Right renal cortex interstitium (tissue), 3 donors: ENCODE measurements at regions not wholly inside any gene's neighbourhood (a gene's known extent, or its start where the extent isn't known, plus 50 kb on each side); places are given as distances from the start of the nearest gene placed in this dataset.
"Not testable (repeated sequence)": the region's sequence is repeated elsewhere in the genome, so short reads cannot be mapped to it uniquely, and the experiment has no call there.

Experiments
- DNase-seq, 3 donors: peaks; one replicate each; pipeline ENCODE4 v3.0.0-alpha.2; 2013; ENCODE audit warnings: low read depth in 3 of 3, low spot score in 2 of 3

DNA sequence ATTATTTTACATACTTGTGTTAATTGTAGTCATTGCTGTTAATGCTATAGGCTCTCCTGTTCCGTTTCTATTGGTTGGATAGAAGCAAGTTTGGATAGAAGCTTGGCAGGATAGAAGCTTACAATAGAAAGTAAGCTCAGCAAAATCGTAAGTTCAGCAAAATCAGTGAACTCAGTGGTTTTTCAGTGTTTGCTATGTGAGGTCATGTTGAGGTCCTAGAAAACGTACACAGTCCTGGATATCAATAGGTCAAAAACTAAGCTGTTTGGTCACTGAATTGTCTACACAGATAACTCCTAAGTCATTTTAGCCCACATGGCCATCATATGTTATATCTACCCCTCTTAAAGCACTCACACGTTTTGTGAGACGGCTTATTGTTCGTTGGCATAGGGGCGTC lies 299.4 kb downstream of the MAN2A1 start:
- no peak for DNase-seq

DNA sequence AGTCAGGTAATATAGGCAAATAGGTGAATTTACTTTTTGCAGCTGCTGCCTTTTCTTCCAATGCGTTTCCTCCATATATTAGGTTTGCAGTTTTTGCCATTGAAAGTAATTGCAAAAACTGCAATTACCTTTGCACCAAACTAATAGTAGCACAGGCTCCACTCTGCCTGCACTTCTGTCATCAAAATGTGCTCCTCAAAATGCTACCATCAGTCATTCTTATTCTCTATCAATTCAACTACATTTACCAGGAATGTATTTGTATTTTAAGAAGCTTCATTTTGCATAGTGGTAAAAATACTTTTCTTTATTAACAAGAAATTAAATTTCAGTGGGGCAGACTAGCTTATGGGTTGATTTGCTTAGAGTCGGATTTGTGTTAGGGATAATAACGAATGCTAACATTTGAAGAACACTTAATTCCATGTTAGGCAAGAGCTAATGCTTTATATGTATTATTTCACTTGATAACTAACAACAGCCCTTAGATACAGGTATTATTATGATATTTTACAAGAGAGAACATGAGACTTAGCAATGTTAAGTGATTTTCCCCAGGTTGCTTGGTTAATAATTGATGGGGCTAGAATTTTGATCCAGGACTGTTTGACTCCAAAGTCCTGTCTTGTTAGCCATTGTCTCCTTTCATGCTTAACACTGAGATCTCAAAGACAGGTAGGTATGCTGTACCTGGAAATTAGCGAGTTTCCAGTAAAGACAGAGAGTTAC lies 300.4 kb downstream of the MAN2A1 start:
- no peak for DNase-seq

DNA sequence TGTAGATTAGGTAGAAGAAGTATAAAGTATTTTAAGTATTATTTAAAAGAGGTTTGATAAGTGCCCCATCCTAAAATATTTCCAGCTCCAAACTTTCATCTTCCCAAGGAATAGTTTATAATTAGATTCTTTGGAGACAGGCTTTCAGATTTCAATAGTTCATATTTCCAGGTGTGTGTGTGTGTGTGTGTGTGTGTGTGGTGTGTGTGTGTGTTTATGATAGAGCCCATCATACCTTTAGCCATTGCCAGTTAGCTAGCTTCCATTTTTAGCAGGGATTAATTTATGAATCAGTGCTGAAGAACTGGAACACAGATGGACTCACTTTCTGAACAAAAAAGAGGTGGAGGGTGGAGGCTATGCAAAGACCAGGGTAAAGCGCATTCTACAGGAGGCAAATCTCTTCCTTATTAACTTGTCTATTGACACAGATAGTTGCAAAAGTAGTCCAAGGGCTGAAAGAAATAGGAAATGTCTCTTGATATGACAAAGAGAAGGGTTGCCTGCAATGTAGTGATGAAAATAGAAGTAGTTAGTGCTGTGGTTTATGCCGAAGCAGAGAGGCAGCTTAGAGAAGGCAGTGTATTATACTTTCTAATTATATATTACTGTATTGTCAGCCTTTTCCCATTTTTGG lies 301.1 kb downstream of the MAN2A1 start:
- no peak for DNase-seq

DNA sequence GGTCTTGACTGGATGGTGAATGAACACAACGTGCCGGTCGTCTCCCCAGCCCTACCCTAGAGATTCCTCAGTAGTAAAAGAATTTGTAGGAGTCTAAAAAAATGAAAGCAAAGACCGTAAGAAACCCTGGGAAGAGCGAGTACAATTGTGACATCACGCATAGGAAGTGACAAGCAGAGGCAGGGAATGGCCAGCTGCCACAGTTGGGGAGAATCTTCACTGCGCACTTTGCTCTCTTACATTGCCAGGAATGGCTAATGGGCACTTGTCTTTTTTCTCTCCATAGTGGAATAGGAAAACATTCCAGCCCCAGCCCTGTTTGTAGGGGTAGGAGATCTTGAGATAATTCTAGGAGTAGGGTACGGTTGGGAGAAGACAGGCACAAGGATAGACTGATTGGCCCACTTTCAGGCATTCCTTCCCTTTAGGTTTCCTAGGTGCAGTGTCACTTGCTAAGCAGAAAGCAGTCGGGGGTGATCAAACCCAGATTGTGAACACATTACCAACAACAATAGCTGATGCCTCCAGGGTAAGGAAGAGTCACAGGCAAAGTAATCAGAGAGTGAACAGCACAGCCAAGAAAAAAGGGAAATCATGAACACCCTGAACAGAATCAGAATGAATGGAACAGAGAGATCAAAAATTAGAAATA lies 302.7 kb downstream of the MAN2A1 start:
- no peak for DNase-seq

DNA sequence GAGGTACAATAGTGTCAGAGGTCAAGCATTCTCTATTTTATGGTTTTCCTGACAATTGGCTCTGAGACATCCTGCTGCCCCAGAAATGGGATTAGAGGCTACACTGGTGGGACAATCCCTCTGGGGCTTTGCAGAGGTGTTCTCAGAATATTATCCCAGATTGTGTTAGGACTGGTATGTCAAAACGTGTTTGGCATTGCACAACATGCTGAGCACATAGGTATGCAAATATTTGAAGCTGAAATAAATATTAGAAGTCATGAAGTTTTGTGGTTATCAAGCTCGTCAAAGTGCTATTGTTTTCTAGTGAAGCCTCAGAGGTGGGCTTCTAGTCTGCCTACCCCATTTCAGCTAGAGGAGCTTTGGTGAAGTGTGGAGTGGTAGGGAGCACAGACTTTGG lies 304.4 kb downstream of the MAN2A1 start:
- no peak for DNase-seq

DNA sequence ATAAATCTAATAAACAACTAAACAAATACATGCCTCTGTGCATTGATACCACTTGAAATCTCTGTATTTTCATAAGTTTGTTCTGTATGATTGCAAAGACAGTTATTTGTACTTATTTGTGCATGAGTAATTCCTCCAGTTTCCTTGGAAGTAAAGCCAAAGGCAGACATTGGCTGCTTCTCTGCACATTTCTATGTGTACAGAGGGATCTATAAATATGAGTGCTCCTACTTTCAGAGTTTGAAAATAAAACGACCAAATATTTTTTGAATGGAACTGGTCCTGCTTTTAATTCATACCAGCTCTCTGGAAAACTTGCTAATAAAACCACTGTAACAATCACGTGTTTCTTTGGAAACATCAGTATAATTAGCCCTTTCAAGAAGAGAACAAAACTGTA lies 306.5 kb downstream of the MAN2A1 start:
- no peak for DNase-seq

DNA sequence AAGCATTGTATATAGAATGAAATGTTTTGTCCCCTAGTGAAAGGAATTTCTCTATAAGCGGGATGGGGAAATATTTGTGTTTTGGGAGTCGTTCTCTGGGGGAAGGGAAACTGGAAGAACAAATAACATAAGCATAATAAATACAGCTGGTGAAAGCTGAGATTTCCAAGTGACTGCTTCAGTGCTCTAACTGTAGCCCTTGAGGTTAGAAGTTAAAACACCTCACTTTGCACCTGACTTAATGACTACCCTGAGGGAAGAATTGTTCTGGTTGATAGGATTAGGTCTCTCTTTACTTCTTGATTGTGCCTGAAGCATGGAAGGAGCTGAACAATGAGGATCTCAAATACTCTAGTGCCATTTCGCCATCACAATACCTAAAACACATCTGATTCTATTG lies 307.4 kb downstream of the MAN2A1 start:
- DNase-seq: peak in 1 of 3 donors; percentile 23

DNA sequence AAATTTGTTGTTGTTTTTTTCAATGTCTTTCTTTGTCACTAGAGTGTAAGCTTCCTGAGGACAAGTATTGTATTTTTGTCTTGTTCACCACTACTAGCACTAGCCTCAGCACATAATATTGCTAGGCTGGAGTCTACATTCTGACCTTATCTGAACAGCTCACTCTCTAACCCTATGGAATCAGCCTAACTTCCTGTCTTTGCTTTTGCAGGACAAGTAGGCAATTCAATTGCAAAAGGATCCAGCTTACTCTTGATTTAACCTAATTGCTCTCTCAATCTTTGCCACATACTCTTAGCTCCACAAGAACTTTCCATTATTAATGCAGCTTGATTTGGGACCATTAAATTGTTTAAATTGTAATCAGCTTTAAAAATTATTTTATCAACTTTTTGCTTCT lies 308.5 kb downstream of the MAN2A1 start:
- DNase-seq: no peak

DNA sequence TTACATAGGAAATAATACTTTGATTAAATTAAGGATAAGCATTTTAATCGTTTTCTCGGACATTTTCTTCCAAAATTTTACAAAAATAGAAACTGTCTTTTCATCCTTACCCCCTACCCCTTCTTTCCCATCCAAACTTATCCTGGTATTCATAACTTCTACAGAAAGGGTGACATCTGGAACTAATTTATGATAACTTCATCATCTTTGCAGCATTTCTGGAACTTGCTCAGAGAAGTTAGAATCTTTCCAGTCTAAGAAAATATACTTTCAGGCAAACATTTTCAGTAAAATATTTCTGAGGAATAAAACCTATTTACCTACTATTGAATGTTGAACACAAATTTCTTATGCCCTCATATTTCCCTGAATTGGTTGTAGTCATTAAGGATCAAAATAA lies 309.0 kb downstream of the MAN2A1 start:
- no peak for DNase-seq

DNA sequence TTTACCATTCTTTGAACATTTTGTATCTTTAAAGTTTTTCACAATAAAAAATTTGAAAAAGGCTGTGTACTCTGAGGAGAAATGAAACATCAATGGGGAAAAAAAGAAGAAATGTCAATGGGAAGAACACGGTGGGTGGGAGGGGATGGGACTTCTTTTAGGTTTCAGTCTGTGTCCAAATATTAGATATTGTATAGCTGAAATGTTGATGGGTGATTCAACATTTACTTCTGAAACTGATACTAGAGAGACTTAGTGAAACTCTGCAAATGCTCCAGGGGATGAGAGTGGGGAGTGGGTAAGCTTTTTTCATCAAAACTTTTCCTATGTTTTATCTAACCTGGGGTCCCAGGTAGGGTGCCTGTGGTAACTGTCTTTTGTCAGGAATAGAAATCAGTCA lies 311.9 kb downstream of the MAN2A1 start:
- DNase-seq: no peak

DNA sequence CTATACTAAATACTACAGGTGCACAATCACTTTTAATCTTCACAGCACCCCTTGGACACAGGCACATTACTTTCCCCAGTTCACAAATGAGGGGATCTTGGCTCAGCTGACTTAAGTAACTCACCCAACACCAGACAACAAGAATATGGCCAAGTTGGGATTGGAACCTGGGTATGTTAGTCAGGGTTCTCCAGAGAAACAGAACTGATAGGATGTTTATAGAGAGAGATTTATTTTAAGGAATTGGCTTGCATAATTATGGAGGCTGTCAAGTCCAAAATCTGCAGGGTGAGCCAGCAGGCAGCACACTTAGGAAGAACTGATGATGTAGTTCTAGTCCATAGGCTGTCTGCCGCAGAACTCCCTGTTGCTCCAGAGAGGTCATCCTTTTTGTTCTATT lies 312.9 kb downstream of the MAN2A1 start:
- DNase-seq: no peak

DNA sequence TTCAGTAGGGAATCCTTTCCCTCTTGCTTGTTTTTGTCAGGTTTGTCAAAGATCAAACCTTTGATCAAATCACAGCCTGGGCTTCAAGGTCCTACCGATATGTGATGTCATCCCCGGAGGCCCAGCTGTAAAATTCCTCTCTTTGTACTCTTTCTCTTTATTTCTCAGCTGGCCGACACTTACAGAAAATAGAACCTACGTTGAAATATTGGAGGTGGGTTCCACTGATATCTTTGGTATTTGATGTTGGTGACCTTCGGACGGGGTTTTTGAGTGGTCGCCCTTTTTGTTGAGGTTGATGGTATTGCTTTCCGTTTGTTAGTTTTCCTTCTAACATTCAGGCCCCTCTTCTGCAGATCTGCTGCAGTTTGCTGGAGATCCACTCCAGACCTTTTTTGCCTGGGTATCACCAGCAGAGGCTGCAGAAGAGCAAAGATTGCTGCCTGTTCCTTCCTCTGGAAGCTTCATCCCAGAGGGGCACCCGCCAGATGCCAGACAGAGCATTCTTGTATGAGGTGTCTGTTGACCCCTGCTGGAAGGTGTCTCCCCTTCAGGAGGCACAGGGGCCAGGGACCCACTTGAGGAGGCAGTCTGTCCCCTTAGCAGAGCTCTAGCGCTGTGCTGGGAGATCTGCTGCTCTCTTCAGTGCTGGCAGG lies 316.3 kb downstream of the MAN2A1 start:
- not testable (repeated sequence) for DNase-seq

DNA sequence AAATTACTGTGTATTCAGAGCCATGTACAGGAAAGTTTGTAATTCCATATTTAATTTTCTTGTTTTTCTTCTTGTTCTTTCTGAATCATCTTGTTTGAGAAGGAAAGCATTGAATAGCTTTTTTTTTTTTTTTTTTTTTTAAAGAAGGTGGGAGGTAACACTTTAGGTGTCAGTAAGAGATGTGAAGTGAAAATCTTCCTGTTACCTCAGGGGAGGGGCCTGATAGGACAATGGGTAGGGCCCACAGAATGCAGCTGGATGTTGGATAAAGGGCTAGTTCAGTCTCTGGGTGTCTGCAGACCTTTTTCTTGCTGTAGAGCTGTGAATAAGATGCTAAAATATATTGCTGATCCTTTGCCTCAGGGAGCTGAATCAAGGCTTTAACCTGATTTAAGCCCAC lies 317.4 kb downstream of the MAN2A1 start:
- no peak for DNase-seq

DNA sequence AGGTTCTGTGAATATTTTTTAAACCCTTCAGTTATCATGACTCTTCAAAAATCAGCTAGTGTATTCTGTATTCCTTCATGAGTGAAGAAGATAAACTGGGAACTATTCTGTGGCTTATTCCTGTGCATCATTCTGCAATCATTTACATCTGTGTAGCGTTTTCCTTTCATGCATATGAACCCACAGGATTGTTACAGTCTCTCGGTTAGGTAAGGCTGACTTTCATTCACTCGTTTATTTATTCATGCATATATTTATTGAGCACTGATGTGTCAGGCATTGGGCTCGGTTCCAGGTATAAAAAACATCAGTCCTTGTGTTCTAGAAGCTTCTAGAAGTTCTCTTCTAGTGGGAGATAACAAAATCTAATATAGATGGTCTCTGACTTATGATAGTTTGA lies 318.4 kb downstream of the MAN2A1 start:
- DNase-seq: no peak

DNA sequence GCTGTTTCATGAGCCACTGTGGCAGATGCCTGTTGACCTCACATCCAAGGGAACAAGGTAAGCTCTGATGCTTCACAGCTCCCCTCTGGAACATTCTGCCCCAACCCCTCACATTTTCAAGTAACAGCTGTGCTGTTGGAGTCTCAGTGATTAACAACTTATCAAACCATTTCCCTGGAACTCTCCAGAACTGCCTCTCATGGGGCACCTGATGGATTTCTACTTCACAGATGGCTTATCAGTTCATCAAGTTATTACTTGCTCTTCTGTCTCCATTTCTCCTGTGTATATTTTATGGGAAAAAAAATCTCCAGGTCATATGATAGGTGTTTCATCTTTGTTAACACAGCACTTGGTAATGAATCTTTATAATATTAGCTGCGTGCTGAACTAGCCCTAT lies 322.4 kb downstream of the MAN2A1 start:
- DNase-seq: no peak

DNA sequence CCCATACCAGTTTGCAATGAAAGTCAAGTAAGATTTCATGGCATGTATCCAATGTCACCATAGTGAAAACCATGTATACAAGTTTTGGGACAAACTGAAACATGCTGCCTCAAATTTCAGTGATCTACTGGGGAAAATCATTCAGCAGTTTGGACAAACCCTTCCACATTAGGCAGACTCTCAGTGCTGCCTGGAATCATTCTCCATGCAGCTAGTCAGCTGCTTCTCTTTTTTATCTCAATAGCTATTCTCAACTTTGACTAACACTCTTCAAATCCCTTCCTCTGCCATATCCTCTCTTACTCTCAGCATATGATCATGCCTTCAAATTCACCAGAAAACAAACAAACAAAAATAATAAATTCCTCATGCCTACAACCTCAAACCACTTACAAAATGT lies 323.3 kb downstream of the MAN2A1 start:
- DNase-seq: no peak

DNA sequence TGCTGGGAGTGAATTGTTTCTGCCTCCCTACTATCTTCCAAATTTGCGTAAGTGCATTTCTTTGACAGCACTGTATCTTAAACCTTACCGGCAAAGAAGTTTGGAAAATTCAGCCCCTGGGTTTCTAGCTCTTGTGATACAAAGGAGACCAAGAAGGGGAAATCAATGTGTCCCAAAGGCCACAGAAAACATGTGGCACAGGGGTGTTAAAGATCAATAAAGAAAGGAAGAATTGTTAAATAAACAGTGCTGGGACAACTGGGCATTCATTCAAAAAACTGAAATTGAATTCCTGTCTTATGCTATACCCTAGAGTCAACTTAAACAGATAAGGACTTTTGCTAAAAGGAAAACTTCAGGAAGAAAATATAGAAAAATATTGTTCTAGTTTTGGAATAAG lies 328.1 kb downstream of the MAN2A1 start:
- DNase-seq: no peak

DNA sequence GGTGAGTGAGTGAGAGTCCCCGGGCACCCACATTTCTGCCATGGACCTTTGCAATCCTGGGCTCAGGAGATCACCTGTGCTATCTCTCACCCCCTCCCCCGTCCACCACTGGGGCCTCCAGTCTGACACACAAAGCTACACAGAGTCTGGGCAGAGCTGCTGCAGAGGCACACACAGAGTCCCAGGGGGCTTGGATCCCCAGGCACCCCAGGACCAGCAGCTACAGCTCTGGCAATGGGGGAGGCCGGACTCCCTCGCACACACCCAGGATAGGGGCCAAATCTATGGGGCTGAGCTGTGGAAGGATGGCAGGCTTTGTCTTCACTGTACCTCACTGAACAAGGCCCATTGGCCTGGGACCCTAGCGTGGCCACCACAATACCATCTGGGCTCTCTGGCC lies 328.8 kb downstream of the MAN2A1 start:
- no peak for DNase-seq

DNA sequence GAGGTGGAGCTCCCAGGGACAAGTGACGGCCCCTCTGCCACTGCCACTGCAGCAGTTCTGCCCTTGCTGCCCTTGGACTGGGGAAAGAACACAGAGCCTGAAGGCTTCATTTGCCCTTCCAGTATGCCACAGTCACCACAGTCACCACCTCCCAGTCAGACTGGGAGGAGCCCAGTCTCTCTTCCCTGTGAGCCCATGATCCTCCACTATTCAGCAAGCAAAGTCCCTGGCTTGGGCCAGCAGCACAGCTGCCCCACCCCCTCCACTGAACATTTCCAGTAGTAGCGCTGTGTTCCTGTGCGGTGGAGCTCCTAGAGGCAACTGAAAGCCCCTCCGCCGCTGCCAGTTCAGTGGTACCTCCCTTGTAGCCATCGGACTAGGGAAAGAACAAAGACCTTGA lies 329.4 kb downstream of the MAN2A1 start:
- no peak for DNase-seq

DNA sequence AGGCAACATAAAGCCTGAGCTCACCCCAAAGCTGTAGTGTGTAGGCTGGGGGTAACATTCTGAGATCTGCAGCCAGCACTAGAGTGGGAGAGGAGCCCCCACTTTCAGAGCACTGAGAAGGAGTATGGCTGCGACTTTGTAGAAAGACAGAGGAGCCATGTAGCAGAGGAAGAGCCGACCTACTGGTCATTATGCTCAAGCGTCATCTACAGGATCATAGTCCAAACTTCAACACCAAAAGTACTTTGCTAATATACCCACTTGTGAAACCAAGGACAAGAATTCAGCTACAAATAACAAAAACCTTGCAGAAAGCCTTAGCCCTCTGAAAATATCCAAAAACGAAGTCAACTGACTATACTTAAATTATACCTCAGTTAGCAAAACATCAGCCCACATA lies 330.1 kb downstream of the MAN2A1 start:
- DNase-seq: no peak

DNA sequence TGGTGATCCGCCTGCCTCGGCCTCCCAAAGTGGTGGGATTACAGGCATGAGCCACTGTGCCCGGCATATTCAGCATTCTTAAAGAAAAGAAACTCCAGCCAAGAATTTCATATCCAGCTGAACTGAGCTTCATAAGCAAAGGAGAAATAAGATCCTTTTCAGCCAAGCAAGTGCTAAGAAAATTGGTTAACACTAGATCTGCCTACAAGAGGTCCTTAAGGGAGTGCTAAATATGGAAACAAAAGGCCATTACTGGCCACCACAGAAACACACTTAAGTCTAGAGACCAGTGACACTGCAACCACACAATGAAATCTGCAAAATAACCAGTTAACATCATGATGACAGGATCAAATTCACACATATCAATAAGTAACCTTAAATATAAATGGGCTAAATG lies 331.5 kb downstream of the MAN2A1 start:
- no peak for DNase-seq

DNA sequence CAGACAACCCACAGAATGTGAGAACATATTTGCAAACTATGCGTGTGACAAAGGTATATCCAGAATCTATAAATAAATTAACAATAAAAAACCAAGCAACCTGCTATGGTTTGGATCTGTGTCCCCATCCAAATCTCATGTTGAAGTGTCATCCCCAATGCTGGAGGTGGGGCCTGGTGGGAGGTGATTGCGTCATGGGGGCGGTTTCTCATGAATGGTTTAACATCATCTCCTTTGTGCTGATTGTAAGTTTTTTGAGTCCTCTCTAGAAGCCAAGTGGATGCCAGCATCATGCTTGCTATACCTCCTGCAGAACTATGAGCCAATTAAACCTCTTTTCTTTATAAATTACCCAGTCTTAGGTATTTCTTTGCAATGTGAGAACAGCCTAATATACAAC lies 335.4 kb downstream of the MAN2A1 start:
- DNase-seq: no peak
